T-cell (primary cell): ENCODE measurements at regions not wholly inside any gene's neighbourhood (a gene's known extent, or its start where the extent isn't known, plus 50 kb on each side); places are given as distances from the start of the nearest gene placed in this dataset.
"Not testable (repeated sequence)": the region's sequence is repeated elsewhere in the genome, so short reads cannot be mapped to it uniquely, and the experiment has no call there.

Experiments
- ATAC-seq, 4 experiments: fragments of 200-7000 bp in 3 of 4; fragments of 150-1000 bp in 1 of 4; cut with Tn5 transposase; replicated peaks in 1 of 4; 1 replicate in 3 of 4; 2 replicates in 1 of 4; pipeline ENCODE4 v1.10.0; 2021; ENCODE audit warnings: moderate library complexity in 3 of 4, mild to moderate bottlenecking in 2 of 4, moderate number of reproducible peaks in 1 of 4
- CTCF ChIA-PET, 2 donors: fragments of 300-600 bp; sonication (Branson Sonifier 250); formaldehyde crosslinking; loops; one replicate each; lab custom pipeline; 2022; ENCODE audit warnings: antibody characterized with exemption in 2 of 2; lab: Charles Lee
- POLR2A ChIA-PET, 2 donors: fragments of 300-600 bp; sonication (Branson Sonifier 250); formaldehyde crosslinking; loops; one replicate each; lab custom pipeline; 2022; ENCODE audit warnings: antibody characterized with exemption in 2 of 2; lab: Charles Lee
- DNase-seq, 35 experiments: peaks; one replicate each; pipeline versions ENCODE4 v3.0.0 to v3.0.0-alpha.2; 2013 to 2023
- H3K27ac ChIP-seq: one replicate; pipeline ENCODE4 v1.5.1; 2013; ENCODE audit warnings: low read length
- H3K27me3 ChIP-seq, 2 experiments: replicated peaks in 1 of 2; 1 replicate in 1 of 2; 2 replicates in 1 of 2; pipeline versions ENCODE4 v1.6.1 to v1.7.0; 2013; ENCODE audit warnings: low read length in 1 of 2, mixed read lengths in 1 of 2; ENCODE audit not compliant: control insufficient read depth in 2 of 2, insufficient read depth in 2 of 2; ENCODE audit errors: extremely low read depth in 1 of 2
- H3K36me3 ChIP-seq, 2 donors: 1 replicate in 1 of 2; 2 replicates in 1 of 2; pipeline versions ENCODE4 v1.6.1 to v1.7.0; 2013; ENCODE audit warnings: low read length in 1 of 2; ENCODE audit not compliant: control insufficient read depth in 2 of 2, insufficient read depth in 1 of 2; ENCODE audit errors: extremely low read depth in 1 of 2
- H3K4me1 ChIP-seq, 2 experiments: 1 replicate in 1 of 2; 2 replicates in 1 of 2; pipeline versions ENCODE4 v1.6.1 to v1.7.0; 2013; ENCODE audit warnings: low read length in 2 of 2, mixed read lengths in 1 of 2; ENCODE audit not compliant: insufficient read depth in 2 of 2, control insufficient read depth in 1 of 2; ENCODE audit errors: extremely low read depth in 1 of 2
- H3K4me3 ChIP-seq, 2 donors: 1 replicate in 1 of 2; 2 replicates in 1 of 2; pipeline versions ENCODE4 v1.5.1 to v1.7.0; 2013; ENCODE audit warnings: mild to moderate bottlenecking in 2 of 2, low read length in 1 of 2, moderate library complexity in 1 of 2; ENCODE audit not compliant: control insufficient read depth in 1 of 2; ENCODE audit errors: extremely low read depth in 1 of 2
- H3K9me3 ChIP-seq: 2 replicates; pipeline ENCODE4 v1.7.0; 2013
- H3K27ac Mint-ChIP-seq, 2 donors: one replicate each; pipeline ENCODE4 v1.8.0; 2020 to 2021; ENCODE audit warnings: mild to moderate bottlenecking in 2 of 2, mixed read lengths in 2 of 2
- H3K27me3 Mint-ChIP-seq, 2 donors: one replicate each; pipeline ENCODE4 v1.8.0; 2021 to 2022; ENCODE audit warnings: mixed read lengths in 2 of 2
- H3K36me3 Mint-ChIP-seq: one replicate; pipeline ENCODE4 v1.8.0; 2021; ENCODE audit warnings: mixed read lengths
- H3K4me1 Mint-ChIP-seq, 3 donors: one replicate each; pipeline ENCODE4 v1.8.0; 2020 to 2022; ENCODE audit warnings: mixed read lengths in 3 of 3, mild to moderate bottlenecking in 1 of 3
- H3K4me3 Mint-ChIP-seq, 3 donors: one replicate each; pipeline ENCODE4 v1.8.0; 2020 to 2022; ENCODE audit warnings: mild to moderate bottlenecking in 3 of 3, mixed read lengths in 3 of 3, moderate library complexity in 3 of 3
- H3K9me3 Mint-ChIP-seq, 3 donors: one replicate each; pipeline ENCODE4 v1.8.0; 2020 to 2022; ENCODE audit warnings: mixed read lengths in 3 of 3
- WGBS: methylation state at CpG from one replicate; pipeline ENCODE4 v1.1.5; 2013; ENCODE audit warnings: missing lambda C conversion rate; ENCODE audit not compliant: insufficient coverage; 5-methylcytosine and 5-hydroxymethylcytosine counted together

GRCh38 chr13:100983111-100983510, 308.5 kb upstream of the TMTC4 start:
- Mint-ChIP-seq H3K36me3 (no peaks in the 10 kb centered on the region), H3K27me3 (peaks cover 13 to 19% of the 10 kb centered on the region in 2 donors), H3K9me3 (no peaks in the 10 kb centered on the region), H3K27ac (no peak overlapping the region), H3K4me3 (no peak overlapping the region), H3K4me1 (no peaks in the 10 kb centered on the region)
- ChIA-PET POLR2A (no interaction called here), CTCF (no interaction called here)
- H3K27me3 ChIP-seq, result peaks cover 0 to 3% of the 10 kb centered on the region in 2 experiments
- no peaks in the 10 kb centered on the region for H3K4me1 ChIP-seq
- no peaks in the 10 kb centered on the region for H3K9me3 ChIP-seq
- no peaks in the 10 kb centered on the region for H3K36me3 ChIP-seq
- DNase-seq (no peak), ATAC-seq (no peak)
- H3K27ac ChIP-seq, result no peak overlapping the region
- 82% methylated on average over 6 of the region's 6 CpGs for WGBS
- H3K4me3 ChIP-seq, result no peak overlapping the region

- H3K27ac Mint-ChIP-seq, result no peak overlapping the region
Observed at GRCh38 chr13:100980171-100980570, 305.6 kb upstream of the TMTC4 start.

GRCh38 chr13:100977841-100978240, 303.2 kb upstream of the TMTC4 start:
- no peaks in the 10 kb centered on the region for H3K9me3 Mint-ChIP-seq
- Histone ChIP-seq H3K27ac (no peak overlapping the region), H3K36me3 (no peaks in the 10 kb centered on the region), H3K9me3 (no peaks in the 10 kb centered on the region), H3K4me3 (no peak overlapping the region), H3K27me3 (no peaks in the 10 kb centered on the region), H3K4me1 (no peaks in the 10 kb centered on the region)
- ATAC-seq (no peak), DNase-seq (no peak)
- ChIA-PET POLR2A (no interaction called here), CTCF (no interaction called here)
- no peak overlapping the region for H3K27ac Mint-ChIP-seq
- H3K4me1 Mint-ChIP-seq, result no peaks in the 10 kb centered on the region
- peaks cover 9 to 29% of the 10 kb centered on the region in 2 donors for H3K27me3 Mint-ChIP-seq
- no peak overlapping the region for H3K4me3 Mint-ChIP-seq
- H3K36me3 Mint-ChIP-seq, result no peaks in the 10 kb centered on the region
- WGBS, result no CpG with 5 or more reads among the region's 7 CpGs

More at GRCh38 chr13:100980171-100980570, 305.6 kb upstream of the TMTC4 start:
- POLR2A ChIA-PET, result no interaction called here
- Histone ChIP-seq H3K27me3 (no peaks in the 10 kb centered on the region), H3K4me3 (no peak overlapping the region), H3K27ac (no peak overlapping the region), H3K36me3 (no peaks in the 10 kb centered on the region), H3K4me1 (no peaks in the 10 kb centered on the region), H3K9me3 (no peaks in the 10 kb centered on the region)
- Mint-ChIP-seq H3K4me3 (no peak overlapping the region), H3K36me3 (no peaks in the 10 kb centered on the region), H3K4me1 (no peaks in the 10 kb centered on the region), H3K9me3 (no peaks in the 10 kb centered on the region), H3K27me3 (peaks cover 9 to 30% of the 10 kb centered on the region in 2 donors)
- ATAC-seq, result no peak
- no peak for DNase-seq
- CTCF ChIA-PET, result no interaction called here

GRCh38 chr13:100976993-100977392, 302.4 kb upstream of the TMTC4 start:
- Mint-ChIP-seq H3K27ac (no peak overlapping the region), H3K27me3 (peaks cover 12 to 29% of the 10 kb centered on the region in 2 donors)
- WGBS, result no CpG with 5 or more reads among the region's 2 CpGs

GRCh38 chr13:100975666-100976065, 301.1 kb upstream of the TMTC4 start:
- POLR2A ChIA-PET, H3K4me1 Mint-ChIP-seq, H3K27ac ChIP-seq, H3K9me3 ChIP-seq, CTCF ChIA-PET, H3K27ac Mint-ChIP-seq, H3K4me1 ChIP-seq, ATAC-seq, H3K36me3 ChIP-seq, H3K4me3 Mint-ChIP-seq, DNase-seq, H3K36me3 Mint-ChIP-seq, H3K4me3 ChIP-seq, H3K27me3 ChIP-seq: not testable (repeated sequence)
- WGBS, result 51% methylated on average over 4 of the region's 31 CpGs
- Mint-ChIP-seq H3K27me3 (peaks cover 5 to 20% of the 10 kb centered on the region in 2 donors), H3K9me3 (peaks cover 0 to 10% (median 0%) of the 10 kb centered on the region in 3 donors)

More at GRCh38 chr13:100976993-100977392, 302.4 kb upstream of the TMTC4 start:
- DNase-seq (no peak), ATAC-seq (no peak)
- ChIA-PET CTCF (interaction anchor here in 1 of 2 donors (0.7 kb wide), 1 partner anchor 45 kb away, joined by 6 read pairs; no protein-coding TSS in a partner anchor), POLR2A (no interaction called here)
- no peaks in the 10 kb centered on the region for H3K36me3 Mint-ChIP-seq
- no peak overlapping the region for H3K27ac ChIP-seq
- H3K9me3 Mint-ChIP-seq, result peaks cover 0 to 7% (median 0%) of the 10 kb centered on the region in 3 donors
- no peaks in the 10 kb centered on the region for H3K27me3 ChIP-seq
- H3K9me3 ChIP-seq, result no peaks in the 10 kb centered on the region
- H3K4me1 Mint-ChIP-seq, result no peaks in the 10 kb centered on the region
- H3K4me1 ChIP-seq, result no peaks in the 10 kb centered on the region
- no peak overlapping the region for H3K4me3 ChIP-seq
- no peaks in the 10 kb centered on the region for H3K36me3 ChIP-seq
- H3K4me3 Mint-ChIP-seq, result no peak overlapping the region

- H3K4me3 ChIP-seq, result no peak overlapping the region
- CTCF ChIA-PET, result no interaction called here
- DNase-seq (no peak), ATAC-seq (no peak)
- no peaks in the 10 kb centered on the region for H3K27me3 ChIP-seq
- 100% methylated on average over 1 of the region's 2 CpGs for WGBS
- H3K4me1 ChIP-seq, result no peaks in the 10 kb centered on the region
- no peak overlapping the region for H3K4me3 Mint-ChIP-seq
- peaks cover 0 to 4% of the 10 kb centered on the region in 2 donors for H3K27me3 Mint-ChIP-seq
- no peaks in the 10 kb centered on the region for H3K4me1 Mint-ChIP-seq
- no peak overlapping the region for H3K27ac ChIP-seq
- H3K9me3 ChIP-seq, result no peaks in the 10 kb centered on the region
- no peaks in the 10 kb centered on the region for H3K36me3 ChIP-seq
- H3K27ac Mint-ChIP-seq, result no peak overlapping the region
- POLR2A ChIA-PET, result no interaction called here
- no peaks in the 10 kb centered on the region for H3K36me3 Mint-ChIP-seq
- H3K9me3 Mint-ChIP-seq, result peaks cover 0 to 12% (median 6%) of the 10 kb centered on the region in 3 donors
Observed at GRCh38 chr13:100962585-100962984, 288.0 kb upstream of the TMTC4 start.

- no peak overlapping the region for H3K4me3 ChIP-seq
- no peaks in the 10 kb centered on the region for H3K36me3 ChIP-seq
- H3K4me1 ChIP-seq, result no peaks in the 10 kb centered on the region
- CTCF ChIA-PET, result no interaction called here
- no peaks in the 10 kb centered on the region for H3K27me3 ChIP-seq
- Mint-ChIP-seq H3K27ac (no peak overlapping the region), H3K27me3 (peaks cover 0 to 4% of the 10 kb centered on the region in 2 donors), H3K36me3 (no peaks in the 10 kb centered on the region), H3K4me1 (no peaks in the 10 kb centered on the region), H3K4me3 (no peak overlapping the region), H3K9me3 (peaks cover 0 to 5% (median 3%) of the 10 kb centered on the region in 3 donors)
- ATAC-seq, result no peak
- POLR2A ChIA-PET, result no interaction called here
- 69% methylated on average over 5 of the region's 7 CpGs for WGBS
- H3K27ac ChIP-seq, result no peak overlapping the region
- no peaks in the 10 kb centered on the region for H3K9me3 ChIP-seq
- no peak for DNase-seq
Observed at GRCh38 chr13:100961186-100961585, 286.6 kb upstream of the TMTC4 start.
